Inflammatory macrophage treated with lipopolysaccharide for 4 hours (primary cell): ENCODE measurements at regions not wholly inside any gene's neighbourhood (a gene's known extent, or its start where the extent isn't known, plus 50 kb on each side); places are given as distances from the start of the nearest gene placed in this dataset.
A peak's percentile ranks its signal among the peaks of the same experiment; 100 is the strongest.
"Not testable (repeated sequence)": the region's sequence is repeated elsewhere in the genome, so short reads cannot be mapped to it uniquely, and the experiment has no call there.

ENCODE experiments used
- DNase-seq: peaks from one replicate; pipeline ENCODE4 v3.0.0-alpha.2; 2020

DNA sequence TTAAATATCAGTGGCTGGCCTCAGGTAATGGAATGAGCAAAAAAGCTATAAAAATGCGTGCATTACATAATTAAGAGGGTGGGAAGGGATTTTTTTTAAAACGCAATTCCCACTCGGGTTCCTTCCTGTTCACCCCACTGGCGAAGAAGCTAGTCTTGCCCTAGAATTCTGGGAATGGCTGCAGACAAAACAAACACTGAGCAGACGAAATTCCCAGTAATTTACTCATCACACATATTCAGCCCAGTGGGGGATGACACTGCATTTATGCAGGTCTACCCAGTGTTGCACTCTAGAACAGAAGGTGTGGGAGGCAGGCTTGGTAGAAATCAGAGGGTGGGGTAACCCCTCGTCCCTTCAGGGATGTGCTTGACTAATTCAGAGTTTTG lies 2695.0 kb upstream of the DEFB115 start:
- DNase-seq: no peak

DNA sequence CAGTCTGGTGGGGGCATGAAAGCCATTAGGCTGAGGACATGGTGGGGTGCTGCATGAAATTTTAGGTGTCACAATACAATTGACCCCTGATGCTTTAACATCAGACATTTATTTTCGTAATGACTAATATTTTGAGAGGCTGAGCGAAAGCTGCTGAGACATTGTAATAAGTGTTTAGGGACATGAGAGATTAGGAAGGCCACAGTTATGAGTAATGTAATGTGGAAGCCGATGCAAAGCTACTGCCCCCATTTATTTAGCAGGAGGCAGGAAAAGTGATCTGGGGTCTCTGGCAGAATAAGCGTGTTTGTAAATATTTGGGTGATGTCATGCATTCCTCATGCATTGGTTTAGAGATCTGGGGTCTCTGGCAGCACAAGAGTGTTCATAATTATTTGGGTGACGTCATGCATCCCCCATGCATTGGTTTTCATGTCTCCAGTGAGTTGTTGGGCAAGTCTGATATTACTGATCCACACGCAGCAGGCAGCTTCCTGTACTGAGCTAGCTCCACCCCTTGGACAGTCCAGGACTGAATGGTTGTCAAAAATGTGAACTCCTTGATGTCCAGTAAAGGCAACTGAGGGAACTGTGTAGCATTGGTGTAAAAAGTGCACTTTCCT lies 2694.5 kb upstream of the DEFB115 start:
- DNase-seq: not testable (repeated sequence)

DNA sequence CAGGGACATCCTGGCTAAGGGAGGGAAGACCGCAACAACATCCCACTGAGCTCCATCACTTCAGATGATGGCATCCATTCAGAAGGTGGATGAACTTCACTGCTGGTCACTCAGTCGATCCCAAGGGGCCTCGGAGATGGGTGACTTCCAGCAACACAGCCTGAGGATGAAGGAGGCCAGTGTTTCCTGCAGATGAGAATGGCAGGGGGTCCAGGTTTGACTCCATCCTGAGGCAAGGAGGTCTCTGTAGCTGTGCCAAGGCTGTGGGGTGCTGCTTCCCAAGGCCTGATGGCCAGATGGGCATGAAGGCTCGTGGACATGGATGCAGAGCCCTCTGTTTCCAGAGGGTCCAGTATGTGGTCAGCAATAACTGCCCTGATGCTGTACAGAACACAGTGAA lies 2693.4 kb upstream of the DEFB115 start:
- DNase-seq: not testable (repeated sequence)

DNA sequence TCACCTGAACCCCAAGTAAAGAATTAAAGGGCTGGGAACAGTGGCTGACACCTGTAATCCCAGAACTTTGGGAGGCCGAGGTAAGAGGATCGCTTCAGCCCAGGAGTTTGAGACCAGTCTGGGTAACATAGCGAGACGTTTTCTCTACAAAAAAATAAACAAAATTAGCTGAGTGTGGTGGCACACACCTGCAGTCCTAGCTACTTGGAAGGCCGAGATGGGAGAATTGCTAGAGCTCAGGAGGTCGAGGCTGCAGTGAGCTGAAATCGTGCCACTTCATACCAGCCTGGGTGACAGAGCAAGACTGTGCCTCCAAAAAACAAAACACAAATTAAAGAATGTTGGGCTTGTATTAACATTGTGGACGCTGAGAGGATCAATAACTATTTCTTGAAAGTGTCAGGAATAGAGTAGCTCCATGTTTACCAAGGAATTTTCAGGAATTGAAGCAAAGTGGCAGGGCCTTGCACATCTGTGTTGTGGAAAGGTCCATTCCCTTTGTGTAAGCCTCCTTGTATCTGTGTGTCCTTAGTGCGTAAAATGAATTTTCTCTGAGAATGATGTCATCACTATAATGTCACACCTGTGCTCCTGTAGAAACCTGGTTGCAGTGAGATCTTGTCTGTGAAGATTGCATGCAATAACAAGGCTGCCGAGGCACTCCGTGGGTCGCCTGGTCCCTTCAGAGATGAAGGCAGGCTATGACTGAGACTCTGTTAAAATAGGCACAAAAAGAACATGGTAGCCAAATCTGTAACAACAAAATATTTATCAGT lies 2692.6 kb upstream of the DEFB115 start:
- DNase-seq: not testable (repeated sequence)

DNA sequence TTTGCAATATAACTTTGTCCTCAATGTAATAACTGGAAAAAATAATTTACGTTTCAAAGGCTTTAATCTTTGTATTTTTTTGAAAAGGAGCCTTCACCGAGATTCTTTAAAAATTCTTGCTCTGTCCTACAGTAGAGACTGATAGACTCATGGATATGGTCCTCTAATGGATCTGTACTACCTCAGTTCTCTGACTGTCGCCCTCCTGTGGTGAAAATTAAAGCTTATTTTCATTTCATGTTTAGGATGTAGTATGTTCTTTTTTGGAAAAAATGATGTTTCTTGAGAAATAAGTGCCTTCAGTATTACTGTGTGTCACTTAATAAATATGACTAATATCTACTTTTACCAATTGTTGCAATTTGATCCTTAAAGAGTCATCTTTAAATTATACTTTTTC lies 2681.5 kb upstream of the DEFB115 start:
- peak; percentile 5 for DNase-seq

DNA sequence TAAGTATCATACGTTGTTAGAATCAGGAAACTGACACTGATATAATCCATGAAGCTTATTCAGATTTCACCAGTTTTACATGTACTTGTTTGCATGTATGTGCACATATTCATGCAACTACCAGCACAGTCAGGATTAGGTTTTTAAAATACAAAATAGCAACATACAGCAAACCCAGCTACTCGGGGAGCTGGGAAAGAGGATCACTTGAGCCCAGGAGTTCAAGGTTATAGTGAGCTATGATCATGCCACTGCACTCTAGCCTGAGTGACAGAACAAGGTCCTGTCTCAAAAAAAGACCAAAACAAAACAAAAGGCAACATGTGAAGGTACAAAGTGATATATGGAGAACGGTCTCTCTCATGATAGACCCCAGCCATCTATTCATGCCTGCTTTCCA lies 2665.8 kb upstream of the DEFB115 start:
- DNase-seq: not testable (repeated sequence)

DNA sequence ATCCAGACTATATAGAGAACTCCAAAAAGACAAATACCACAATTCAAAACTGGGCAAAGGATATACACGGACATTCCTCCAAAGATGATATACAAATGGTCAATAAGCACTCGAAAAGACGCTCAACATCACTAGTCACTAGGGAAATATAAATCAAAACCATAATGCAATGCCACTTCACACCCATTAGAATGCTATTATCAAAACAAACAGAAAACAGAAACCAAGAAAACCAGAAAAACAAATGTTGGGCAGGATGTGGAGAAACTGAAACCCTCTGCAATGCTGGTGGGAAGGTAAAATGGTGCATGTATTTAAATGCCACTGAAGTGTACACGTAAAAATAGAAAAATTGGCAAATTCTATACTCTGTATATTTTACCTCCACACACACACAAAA lies 2664.1 kb upstream of the DEFB115 start:
- not testable (repeated sequence) for DNase-seq

DNA sequence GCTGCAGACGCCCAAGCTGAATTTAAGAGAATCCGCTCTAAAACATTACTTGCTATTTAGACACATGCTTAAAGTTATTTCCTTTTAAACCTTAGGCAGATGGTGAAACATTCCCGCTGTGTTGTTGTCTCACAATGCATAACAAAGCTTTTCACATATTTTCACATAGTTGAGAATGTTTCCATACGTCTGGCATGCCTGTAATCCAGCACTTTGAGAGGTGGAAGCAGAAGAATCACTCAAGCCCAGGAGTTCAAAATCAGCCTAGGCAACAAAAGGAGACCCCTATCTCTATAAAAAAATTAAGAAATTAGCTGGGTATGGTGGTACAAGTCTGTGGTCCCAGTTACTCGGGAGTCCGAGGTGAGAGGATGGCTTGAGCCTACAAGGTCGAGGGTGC lies 2663.0 kb upstream of the DEFB115 start:
- not testable (repeated sequence) for DNase-seq

DNA sequence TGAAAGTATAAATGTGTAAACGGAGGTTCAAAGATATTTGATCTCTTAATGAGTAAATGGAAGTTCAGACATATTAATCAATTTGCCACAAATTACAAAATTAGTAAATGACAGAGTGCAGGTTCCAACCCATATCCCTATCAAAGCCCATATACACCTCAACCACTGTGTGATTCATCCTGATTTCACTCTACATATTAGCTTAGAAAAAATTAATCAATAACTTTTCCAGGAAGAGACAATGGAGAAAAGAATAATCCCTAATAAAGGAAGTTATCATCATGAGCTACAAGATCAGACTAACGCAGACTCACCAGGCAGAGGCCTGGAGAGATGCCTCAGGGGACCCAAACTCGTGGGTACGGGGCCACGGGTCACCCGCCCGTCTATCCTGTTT lies 2655.5 kb upstream of the DEFB115 start:
- not testable (repeated sequence) for DNase-seq

DNA sequence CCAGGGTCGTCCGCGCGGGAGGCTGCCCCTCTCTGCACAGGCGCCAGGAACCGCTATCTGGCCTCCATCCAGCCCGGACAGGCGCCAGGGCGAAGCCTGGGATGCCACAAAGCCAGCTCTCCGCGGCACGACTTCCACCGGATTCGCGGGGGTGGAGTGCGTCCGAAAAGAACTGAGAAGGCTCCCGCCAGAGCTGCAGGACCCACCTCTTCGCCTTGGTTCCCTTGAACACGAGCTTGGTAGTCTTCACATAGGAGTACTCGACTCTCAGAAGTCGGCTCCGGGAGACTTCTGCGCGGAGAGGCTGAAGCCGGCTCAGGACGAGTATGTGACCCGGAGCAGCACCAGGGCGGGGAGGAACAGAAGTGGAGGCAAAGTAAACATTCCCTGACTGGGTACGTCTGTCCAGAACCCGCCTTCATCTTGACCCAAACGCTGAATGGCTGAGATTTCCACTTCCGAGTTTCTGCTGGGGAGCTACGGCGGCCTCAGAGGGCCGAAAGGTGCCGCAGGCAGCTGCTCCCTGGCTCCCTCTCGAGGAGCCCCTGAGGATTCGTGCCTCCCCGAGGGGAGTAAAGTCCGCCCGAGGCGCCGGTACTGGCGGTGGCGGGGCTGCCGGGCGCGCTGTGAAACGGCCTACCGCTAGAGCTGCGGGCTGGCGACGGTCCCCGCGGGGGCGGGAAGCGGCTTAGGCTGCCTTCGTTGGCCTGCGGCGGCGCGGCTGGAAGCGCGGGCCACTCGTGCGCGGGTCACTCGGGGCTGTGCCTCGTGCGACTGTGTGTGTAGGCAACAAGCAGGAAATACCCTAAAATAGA lies 2654.9 kb upstream of the DEFB115 start:
- DNase-seq: peak; percentile 89

DNA sequence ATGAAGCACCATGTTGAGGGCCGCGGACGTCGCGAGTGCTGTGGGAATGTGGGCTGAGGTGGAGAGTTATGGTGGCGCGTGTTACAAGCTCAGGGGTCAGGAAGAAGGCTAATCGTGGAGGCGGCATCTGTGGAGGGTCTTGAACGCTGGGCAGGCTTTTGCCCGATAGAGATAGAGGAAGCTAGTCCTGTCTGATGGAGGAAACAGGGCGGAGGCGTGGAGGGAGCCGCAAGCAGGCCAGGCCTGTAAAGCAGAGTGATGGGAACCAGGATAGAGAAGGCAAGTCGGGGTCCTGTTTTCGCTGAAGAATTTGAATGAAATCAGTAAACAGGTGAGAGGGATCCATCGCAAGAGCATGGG lies 2654.3 kb upstream of the DEFB115 start:
- not testable (repeated sequence) for DNase-seq

DNA sequence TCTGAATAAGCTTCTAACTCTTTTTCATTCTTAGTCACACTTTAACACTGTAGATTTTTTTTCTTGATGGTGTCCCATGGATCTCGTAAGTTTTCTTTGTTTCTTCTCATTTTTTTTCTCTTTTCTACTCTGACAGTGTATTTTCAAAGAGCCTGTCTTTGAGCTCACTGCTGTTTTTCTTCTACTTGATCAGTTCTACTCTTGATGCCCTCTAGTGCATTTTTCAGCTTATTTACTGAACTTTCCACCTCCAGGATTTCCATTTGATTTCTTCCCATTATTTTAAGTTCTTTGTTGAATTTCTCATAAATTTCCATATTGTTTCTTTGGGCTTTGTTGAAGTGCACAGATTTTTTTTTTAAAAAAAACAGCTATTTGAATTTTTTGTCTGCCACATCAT lies 2641.1 kb upstream of the DEFB115 start:
- no peak for DNase-seq

DNA sequence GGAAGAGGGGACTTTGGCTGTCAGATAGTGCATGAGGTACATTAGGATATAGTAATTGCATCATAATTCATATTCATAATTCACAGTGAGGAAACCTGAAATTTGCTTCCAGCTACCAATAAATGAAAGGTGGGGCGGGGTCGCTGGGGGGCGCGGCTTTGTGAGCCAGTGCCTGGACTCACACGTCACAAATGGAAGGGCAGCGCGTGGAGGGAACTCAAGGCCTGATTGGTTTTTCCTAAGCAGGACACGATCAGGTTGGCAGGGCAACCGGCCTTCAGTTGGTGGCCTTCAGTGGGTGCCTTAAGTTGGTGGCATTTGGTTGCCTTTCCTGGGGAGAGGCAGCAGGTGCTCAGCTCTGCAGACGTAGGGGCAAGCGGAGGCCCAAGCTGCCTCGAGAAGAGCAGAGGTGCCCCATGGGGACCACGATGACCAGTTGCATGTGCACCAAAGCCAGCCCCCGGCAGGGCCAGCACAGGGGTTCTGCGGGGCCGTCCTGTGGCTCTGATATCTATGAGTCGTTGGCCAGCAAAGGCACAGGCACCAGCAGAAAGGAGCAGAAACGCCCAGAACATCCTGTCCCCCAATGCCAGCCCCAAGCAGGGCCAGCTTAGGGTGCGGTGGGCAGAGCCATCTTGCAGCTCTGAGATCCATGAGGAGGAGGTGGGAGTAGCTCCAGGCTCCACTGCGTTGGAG lies 2637.4 kb upstream of the DEFB115 start:
- not testable (repeated sequence) for DNase-seq

DNA sequence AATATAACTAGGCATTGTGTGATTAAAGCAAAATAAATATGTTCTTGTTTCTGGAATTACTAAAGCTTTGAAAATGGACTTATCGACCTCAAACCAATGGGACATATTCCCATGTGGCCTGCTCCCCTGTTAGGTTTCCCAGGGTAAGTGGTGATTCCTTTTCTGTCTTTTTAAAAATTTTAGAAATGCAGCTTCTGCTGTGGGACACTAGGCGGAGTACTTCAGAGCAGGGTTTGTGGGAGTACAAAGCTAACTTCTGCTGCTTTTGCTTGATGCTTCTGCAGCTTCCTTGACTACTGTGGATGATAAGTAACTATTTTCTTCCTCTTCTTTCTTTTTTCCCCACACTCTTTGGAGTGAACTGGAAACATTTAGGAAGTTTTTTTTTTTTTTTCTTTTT lies 2632.4 kb upstream of the DEFB115 start:
- DNase-seq: not testable (repeated sequence)

DNA sequence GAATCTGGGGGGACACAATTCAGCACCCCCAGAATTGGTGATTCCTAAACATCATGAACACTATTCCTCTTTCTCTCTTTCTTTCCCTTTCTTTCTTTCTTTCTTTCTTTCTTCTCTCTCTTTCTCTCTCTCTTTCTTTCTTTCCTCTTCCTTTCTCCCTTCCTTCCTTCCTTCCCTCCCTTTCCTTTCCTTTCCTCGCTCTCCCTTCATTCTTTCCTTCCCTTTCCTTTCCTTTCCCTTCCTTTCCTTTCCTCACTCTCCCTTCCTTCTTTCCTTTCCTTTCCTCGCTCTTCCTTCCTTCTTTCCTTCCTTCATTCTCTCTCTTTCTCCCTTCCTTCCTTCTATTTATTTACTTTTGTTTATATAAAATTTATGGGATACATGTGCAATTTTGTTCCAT lies 2616.6 kb upstream of the DEFB115 start:
- not testable (repeated sequence) for DNase-seq
